Neural crest cell (in vitro differentiated cells): ENCODE measurements at regions not wholly inside any gene's neighbourhood (a gene's known extent, or its start where the extent isn't known, plus 50 kb on each side); places are given as distances from the start of the nearest gene placed in this dataset.

ENCODE experiments used
- DNase-seq: peaks from one replicate; pipeline ENCODE4 v3.0.0; 2021; ENCODE audit warnings: low read depth, mixed read lengths, low spot score
- H3K27ac Mint-ChIP-seq: one replicate; pipeline ENCODE4 v1.8.0; 2021; ENCODE audit warnings: mild to moderate bottlenecking, mixed read lengths; ENCODE audit not compliant: unreplicated experiment
- H3K27me3 Mint-ChIP-seq: 2 replicates; pipeline ENCODE4 v1.8.0; 2021; ENCODE audit warnings: low read depth, mild to moderate bottlenecking, mixed read lengths
- H3K36me3 Mint-ChIP-seq: 2 replicates; pipeline ENCODE4 v1.8.0; 2021; ENCODE audit warnings: low read depth, mild to moderate bottlenecking, mixed read lengths
- H3K4me1 Mint-ChIP-seq: 2 replicates; pipeline ENCODE4 v1.8.0; 2021; ENCODE audit warnings: mixed read lengths
- H3K4me3 Mint-ChIP-seq: one replicate; pipeline ENCODE4 v1.8.0; 2021; ENCODE audit warnings: mild to moderate bottlenecking, mixed read lengths
- H3K9me3 Mint-ChIP-seq: 2 replicates; pipeline ENCODE4 v1.8.0; 2021; ENCODE audit warnings: mixed read lengths
- CTCF ChIP-seq: fragments of 200-600 bp; sonication (generic); conservative IDR thresholded peaks from 2 replicates; pipeline ENCODE4 v1.5.0; 2021; ENCODE audit warnings: antibody characterized with exemption, mild to moderate bottlenecking

GRCh38 chr12:67582844-67583243 is 65.7 kb upstream of the DYRK2 start:
- no peaks in the 10 kb centered on the region for H3K27me3 Mint-ChIP-seq
- no peak overlapping the region for H3K27ac Mint-ChIP-seq
- no peaks in the 10 kb centered on the region for H3K36me3 Mint-ChIP-seq
- no peak for TF ChIP-seq CTCF
- no peak for DNase-seq
- no peaks in the 10 kb centered on the region for H3K9me3 Mint-ChIP-seq
- no peaks in the 10 kb centered on the region for H3K4me1 Mint-ChIP-seq
- no peak overlapping the region for H3K4me3 Mint-ChIP-seq

- H3K4me1 Mint-ChIP-seq, result no peaks in the 10 kb centered on the region
- no peaks in the 10 kb centered on the region for H3K36me3 Mint-ChIP-seq
- no peak for TF ChIP-seq CTCF
- no peak overlapping the region for H3K27ac Mint-ChIP-seq
- no peak overlapping the region for H3K4me3 Mint-ChIP-seq
- H3K27me3 Mint-ChIP-seq, result no peaks in the 10 kb centered on the region
- H3K9me3 Mint-ChIP-seq, result no peaks in the 10 kb centered on the region
- no peak for DNase-seq
These were observed 61.6 kb upstream of the DYRK2 start for GRCh38 chr12:67586951-67587350.

GRCh38 chr12:67589078-67589477 is 59.5 kb upstream of the DYRK2 start:
- H3K9me3 Mint-ChIP-seq, result peaks cover 3% of the 10 kb centered on the region
- no peak for TF ChIP-seq CTCF

GRCh38 chr12:67590149-67590790 is 58.3 kb upstream of the DYRK2 start:
- no peak overlapping the region for H3K27ac Mint-ChIP-seq
- TF ChIP-seq CTCF, result no peak

More at GRCh38 chr12:67589078-67589477, 59.5 kb upstream of the DYRK2 start:
- H3K4me3 Mint-ChIP-seq, result no peak overlapping the region
- H3K27ac Mint-ChIP-seq, result no peak overlapping the region
- H3K36me3 Mint-ChIP-seq, result no peaks in the 10 kb centered on the region
- no peak for DNase-seq
- no peaks in the 10 kb centered on the region for H3K4me1 Mint-ChIP-seq
- H3K27me3 Mint-ChIP-seq, result no peaks in the 10 kb centered on the region

DNA sequence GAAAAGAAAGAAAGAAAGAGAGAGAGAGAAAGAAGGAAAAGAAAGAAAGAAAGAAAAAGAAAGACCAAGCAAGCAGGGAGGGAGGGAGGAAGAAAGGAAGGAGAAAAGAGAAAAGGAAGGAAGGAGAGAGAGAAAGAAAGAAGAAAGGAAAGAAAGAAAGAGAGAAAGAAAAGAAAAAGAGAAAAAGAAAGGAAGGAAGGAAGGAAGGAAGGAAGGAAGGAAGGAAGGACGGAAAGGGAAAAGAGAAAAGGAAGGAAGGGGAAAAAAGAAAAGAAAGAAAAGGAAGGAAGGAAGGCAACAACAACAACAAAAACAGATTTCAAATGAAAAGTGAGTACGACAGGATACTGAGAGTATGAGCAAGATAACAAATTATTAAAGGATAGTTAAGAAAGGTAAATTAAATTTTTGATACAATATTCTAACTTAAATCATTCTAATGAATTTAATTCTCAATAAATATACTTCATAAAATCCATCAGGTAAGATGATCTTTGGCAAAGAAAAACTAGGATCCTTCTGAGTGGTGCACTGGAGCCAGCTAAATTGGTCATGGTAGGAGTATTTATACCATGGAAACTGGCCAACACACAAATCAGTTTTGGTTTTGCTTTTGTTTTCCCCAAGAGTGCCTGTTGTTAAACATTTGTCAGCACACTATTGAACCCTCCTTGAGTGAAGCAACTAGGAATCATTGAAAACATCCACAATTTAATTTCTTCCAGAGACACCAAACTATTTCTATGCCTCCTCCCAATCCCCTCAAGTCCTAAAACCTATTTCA is 56.1 kb upstream of the DYRK2 start:
- H3K9me3 Mint-ChIP-seq, result peaks cover 3% of the 10 kb centered on the region
- H3K27ac Mint-ChIP-seq, result no peak overlapping the region
- H3K36me3 Mint-ChIP-seq, result peaks cover 2% of the 10 kb centered on the region
- TF ChIP-seq CTCF, result no peak
- no peak for DNase-seq
- no peak overlapping the region for H3K4me3 Mint-ChIP-seq
- no peaks in the 10 kb centered on the region for H3K27me3 Mint-ChIP-seq
- H3K4me1 Mint-ChIP-seq, result no peaks in the 10 kb centered on the region

More at GRCh38 chr12:67590149-67590790, 58.3 kb upstream of the DYRK2 start:
- H3K4me1 Mint-ChIP-seq, result no peaks in the 10 kb centered on the region
- H3K36me3 Mint-ChIP-seq, result no peaks in the 10 kb centered on the region
- DNase-seq, result no peak
- H3K9me3 Mint-ChIP-seq, result peaks cover 3% of the 10 kb centered on the region
- no peaks in the 10 kb centered on the region for H3K27me3 Mint-ChIP-seq
- H3K4me3 Mint-ChIP-seq, result no peak overlapping the region
